ENCODE measurements at regions not wholly inside any gene's neighbourhood (a gene's known extent, or its start where the extent isn't known, plus 50 kb on each side); places are given as distances from the start of the nearest gene placed in this dataset.
A peak's percentile ranks its signal among the peaks of the same experiment; 100 is the strongest.

DNA sequence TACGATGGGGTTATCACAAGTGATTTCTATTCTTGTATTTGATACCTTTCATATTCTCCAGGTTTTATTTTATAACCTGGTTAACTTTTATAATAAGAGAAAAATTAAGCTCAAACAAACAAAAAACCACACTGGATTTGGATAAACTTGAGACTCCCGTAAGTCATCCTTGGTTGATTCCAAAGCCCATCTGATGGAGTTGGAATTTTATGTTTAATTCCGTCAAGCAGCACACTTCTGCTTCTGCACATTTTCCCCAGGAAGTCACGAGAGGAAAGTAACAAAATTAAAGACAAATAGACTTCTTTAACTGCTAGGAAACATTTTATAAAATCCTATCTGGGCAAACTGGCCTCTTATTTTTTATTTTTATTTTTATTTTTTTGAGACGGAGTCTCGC is 207.9 kb downstream of the NXNL2 start:
- Mint-ChIP-seq H3K36me3 (ENCODE audit: low read depth) (peaks cover 3% of the 10 kb centered on the region), H3K4me3 (no peak overlapping the region), H3K27ac (ENCODE audit: unreplicated experiment) (no peak overlapping the region), H3K27me3 (ENCODE audit: low read depth) (peaks cover 48% of the 10 kb centered on the region), H3K4me1 (peaks cover 25% of the 10 kb centered on the region), H3K9me3 (peaks cover 6% of the 10 kb centered on the region)
- no peak for DNase-seq (ENCODE audit: low read depth, low spot score)
- TF ChIP-seq, protein P1, sequence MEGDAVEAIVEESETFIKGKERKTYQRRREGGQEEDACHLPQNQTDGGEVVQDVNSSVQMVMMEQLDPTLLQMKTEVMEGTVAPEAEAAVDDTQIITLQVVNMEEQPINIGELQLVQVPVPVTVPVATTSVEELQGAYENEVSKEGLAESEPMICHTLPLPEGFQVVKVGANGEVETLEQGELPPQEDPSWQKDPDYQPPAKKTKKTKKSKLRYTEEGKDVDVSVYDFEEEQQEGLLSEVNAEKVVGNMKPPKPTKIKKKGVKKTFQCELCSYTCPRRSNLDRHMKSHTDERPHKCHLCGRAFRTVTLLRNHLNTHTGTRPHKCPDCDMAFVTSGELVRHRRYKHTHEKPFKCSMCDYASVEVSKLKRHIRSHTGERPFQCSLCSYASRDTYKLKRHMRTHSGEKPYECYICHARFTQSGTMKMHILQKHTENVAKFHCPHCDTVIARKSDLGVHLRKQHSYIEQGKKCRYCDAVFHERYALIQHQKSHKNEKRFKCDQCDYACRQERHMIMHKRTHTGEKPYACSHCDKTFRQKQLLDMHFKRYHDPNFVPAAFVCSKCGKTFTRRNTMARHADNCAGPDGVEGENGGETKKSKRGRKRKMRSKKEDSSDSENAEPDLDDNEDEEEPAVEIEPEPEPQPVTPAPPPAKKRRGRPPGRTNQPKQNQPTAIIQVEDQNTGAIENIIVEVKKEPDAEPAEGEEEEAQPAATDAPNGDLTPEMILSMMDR (conservative IDR thresholded peaks at IDR 0.05), result no peak

DNA sequence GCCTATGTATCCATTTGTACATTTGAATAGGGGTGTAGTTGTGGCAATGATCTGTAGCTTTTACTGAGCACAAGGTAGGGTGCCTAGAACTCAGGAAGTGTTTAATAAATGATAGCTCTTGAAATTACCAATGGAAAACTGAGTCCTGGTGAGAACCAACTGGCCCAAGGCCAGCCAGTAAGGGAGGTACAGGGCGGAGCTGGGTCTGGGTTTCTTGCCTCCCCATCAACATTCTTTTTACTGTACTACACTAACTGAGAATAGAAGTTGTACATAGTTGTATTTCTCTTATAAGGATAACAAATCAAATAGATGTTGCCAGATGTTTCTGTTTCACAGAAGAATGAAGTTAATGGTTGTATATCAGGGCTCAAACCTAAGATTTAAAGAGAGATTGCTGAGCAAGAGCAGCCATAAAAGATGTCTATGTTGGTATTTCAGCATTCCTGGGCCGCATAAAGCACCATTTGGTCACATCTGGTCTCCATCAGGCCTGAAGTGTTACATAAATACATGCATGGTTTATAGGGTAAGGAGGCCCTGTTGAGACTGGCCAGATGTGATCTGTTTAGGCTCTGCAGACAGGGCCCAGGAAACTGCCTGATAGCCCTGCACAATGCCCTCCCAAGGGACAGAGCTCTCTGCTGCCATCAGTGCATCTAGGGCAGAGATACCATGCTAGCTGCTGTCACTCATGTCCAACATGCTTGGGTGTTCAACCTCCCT is 210.5 kb downstream of the NXNL2 start:
- TF ChIP-seq, protein P1 (conservative IDR thresholded peaks at IDR 0.05), result no peak
- Mint-ChIP-seq H3K27me3 (ENCODE audit: low read depth) (peaks cover 35% of the 10 kb centered on the region), H3K4me1 (peaks cover 34% of the 10 kb centered on the region), H3K9me3 (peaks cover 6% of the 10 kb centered on the region), H3K27ac (ENCODE audit: unreplicated experiment) (peak overlapping the region; percentile 48), H3K36me3 (ENCODE audit: low read depth) (peaks cover 3% of the 10 kb centered on the region), H3K4me3 (no peak overlapping the region)
- no peak for DNase-seq (ENCODE audit: low read depth, low spot score)

DNA sequence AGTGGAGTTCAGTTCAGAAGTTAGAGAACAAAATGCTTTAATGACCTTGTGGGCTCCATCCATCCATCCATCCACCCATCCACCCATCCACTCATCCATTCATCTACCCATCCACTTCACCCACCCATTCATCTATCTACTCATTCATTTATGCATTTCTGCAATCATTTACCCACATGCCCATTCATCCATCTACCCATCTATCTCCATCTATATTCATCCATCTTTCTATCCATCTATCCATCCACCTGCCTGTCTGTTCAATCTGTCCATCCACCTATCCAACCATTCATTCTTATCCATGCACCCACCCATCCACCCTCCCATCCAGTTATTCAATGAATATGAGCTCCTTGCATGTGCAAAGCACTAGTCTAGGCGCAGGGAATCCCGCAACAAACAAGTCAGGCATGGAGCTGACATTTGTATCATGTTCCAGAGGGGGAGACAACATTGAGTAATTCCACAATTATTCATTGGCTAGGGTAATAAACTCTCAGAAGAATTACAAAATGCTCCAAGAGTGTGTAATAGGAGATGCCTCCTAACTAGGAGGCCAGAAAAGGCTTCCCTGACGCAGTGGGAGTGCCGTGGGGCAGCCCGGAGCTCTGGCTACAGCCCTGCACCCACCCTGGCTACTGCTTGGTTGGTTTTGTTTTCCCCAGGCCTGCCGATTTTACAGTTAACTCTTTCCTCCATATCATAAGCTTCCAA is 211.2 kb downstream of the NXNL2 start:
- Mint-ChIP-seq H3K27ac (ENCODE audit: unreplicated experiment) (peak overlapping the region; percentile 90), H3K4me3 (no peak overlapping the region), H3K27me3 (ENCODE audit: low read depth) (peaks cover 30% of the 10 kb centered on the region), H3K4me1 (peaks cover 34% of the 10 kb centered on the region), H3K9me3 (peaks cover 6% of the 10 kb centered on the region), H3K36me3 (ENCODE audit: low read depth) (peaks cover 3% of the 10 kb centered on the region)
- no peak for DNase-seq (ENCODE audit: low read depth, low spot score)
- TF ChIP-seq, protein P1 (conservative IDR thresholded peaks at IDR 0.05), result no peak

- H3K36me3 Mint-ChIP-seq (ENCODE audit: low read depth), result no peaks in the 10 kb centered on the region
- H3K9me3 Mint-ChIP-seq, result peaks cover 3% of the 10 kb centered on the region
- no peak for DNase-seq (ENCODE audit: low read depth, low spot score)
- H3K4me3 Mint-ChIP-seq, result no peak overlapping the region
- peaks cover 26% of the 10 kb centered on the region for H3K27me3 Mint-ChIP-seq (ENCODE audit: low read depth)
- peak overlapping the region; percentile 90 for H3K27ac Mint-ChIP-seq (ENCODE audit: unreplicated experiment)
- peaks cover 34% of the 10 kb centered on the region for H3K4me1 Mint-ChIP-seq
- TF ChIP-seq, protein P1 (conservative IDR thresholded peaks at IDR 0.05), result no peak
Observed at GRCh38 chr9:88746743-88747398, 211.9 kb downstream of the NXNL2 start.

GRCh38 chr9:88747768-88748167 is 212.8 kb downstream of the NXNL2 start:
- H3K27me3 Mint-ChIP-seq (ENCODE audit: low read depth), result peaks cover 24% of the 10 kb centered on the region
- peaks cover 34% of the 10 kb centered on the region for H3K4me1 Mint-ChIP-seq
- H3K4me3 Mint-ChIP-seq, result no peak overlapping the region
- no peaks in the 10 kb centered on the region for H3K36me3 Mint-ChIP-seq (ENCODE audit: low read depth)
- DNase-seq (ENCODE audit: low read depth, low spot score), result no peak
- H3K9me3 Mint-ChIP-seq, result peaks cover 5% of the 10 kb centered on the region
- TF ChIP-seq, protein P1 (conservative IDR thresholded peaks at IDR 0.05), result no peak
- H3K27ac Mint-ChIP-seq (ENCODE audit: unreplicated experiment), result no peak overlapping the region
